DMS53 treated with DMSO at 0.1 percent for 48 hours (cell line): ENCODE measurements at regions not wholly inside any gene's neighbourhood (a gene's known extent, or its start where the extent isn't known, plus 50 kb on each side); places are given as distances from the start of the nearest gene placed in this dataset.

Source experiments
- DNase-seq: peaks from one replicate; lab custom pipeline; 2025; ENCODE audit not compliant: unreplicated experiment; lab: John Stamatoyannopoulos, UW

- DNase-seq = no peak
These were observed 63.5 kb upstream of the ROR1 start for GRCh38 chr1:63710308-63710707.

DNA sequence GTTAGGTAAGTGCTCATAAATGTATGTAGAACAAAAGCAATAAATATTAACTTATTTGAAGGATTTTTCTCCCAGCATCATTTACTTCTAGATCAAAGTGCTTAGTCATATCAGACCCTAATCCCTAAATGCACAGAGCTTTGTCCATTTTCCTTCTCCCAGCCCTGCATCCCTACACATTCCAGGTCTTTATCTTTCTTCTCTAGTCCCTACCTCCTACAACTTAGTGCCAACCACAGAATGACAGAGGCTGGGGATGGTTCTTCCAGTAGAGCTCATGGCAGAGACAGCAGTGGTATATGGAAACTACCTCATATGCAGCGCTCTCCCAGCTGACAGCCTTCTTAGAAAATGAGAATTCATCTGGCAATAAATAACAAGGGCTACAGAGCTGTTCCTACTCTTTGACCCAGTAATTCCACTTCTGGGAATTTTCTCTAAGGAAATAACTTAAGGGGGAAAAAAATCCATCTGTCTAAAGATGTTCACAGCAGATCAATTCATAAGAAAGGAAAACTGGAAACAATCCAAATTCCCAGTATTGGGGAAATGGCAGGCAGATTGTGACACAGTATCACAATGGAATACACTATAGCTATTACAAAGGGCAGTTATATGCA lies 62.9 kb upstream of the ROR1 start:
- DNase-seq = peak; percentile 24

DNA sequence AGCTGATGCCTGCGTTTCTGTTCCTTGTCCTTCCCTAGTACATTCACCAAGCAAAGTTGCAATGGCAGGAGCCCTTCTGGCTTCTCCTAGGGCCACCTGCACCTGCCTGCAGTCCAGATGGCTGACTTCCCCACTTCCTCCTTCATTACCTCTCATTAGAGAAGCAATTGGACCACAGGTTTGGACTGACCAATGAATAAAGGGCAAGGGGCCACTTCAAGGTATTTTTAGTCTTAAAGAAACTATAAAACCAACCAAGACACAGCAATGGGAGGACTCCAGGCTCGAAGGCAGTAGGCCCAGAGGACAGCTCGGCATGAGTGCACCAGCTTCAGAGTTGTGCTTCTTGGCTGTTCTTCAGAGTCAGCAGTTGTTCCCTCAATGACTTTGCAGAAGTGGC lies 60.8 kb upstream of the ROR1 start:
- DNase-seq = no peak

- DNase-seq = no peak
These were observed 60.0 kb upstream of the ROR1 start for GRCh38 chr1:63713627-63714481.

- no peak for DNase-seq
These were observed 59.4 kb upstream of the ROR1 start for GRCh38 chr1:63714482-63714760.

DNA sequence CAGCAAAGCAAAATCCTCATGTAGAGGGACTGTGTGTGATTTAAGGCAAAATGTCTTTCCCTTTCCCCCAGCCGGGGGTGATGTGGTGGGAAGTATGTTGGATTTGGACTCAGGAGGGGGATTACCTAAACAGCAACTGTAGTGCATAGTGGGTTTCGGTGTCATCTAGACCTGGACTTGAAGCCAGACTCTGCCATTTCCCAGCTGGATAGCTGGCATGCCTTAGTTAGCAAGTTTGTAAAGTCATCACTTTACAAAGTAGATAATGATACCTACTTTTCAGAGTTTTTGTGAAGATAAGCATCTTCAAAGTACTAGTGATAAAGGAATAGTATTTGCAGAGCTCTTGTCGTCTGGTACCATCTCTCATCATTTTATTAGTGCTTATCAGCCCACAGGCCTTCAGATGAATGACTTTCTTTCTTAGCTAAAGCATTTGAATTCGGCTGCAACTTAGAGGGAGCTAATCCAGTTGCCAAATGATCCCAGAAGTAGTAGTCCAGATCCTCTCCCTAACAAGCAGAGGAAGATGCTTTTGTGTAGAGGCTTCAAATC lies 56.2 kb upstream of the ROR1 start:
- no peak for DNase-seq

DNA sequence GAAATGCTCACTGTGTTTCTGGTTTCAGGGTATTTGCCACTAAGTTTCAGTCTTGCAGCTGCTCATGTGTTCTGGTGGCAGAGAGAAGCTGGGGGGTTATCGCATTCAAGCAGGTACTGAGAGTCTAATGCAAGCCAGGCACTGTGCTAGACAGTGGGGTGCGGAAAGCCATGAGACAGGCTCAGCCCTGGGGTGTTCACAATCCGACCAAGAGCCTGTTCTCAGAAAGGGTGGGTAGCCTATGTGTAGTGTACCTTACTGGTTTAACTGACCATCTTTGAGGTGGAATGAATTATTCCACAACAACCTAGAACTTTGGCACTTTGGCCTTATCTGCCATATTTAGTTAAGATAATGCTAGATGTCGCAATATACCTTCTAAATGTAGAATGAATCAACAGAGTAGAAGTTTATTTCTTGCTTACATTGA lies 55.3 kb upstream of the ROR1 start:
- DNase-seq = no peak

GRCh38 chr1:63721531-63722189 lies 52.2 kb upstream of the ROR1 start:
- peak; percentile 80 for DNase-seq

- DNase-seq = no peak
These were observed 50.2 kb upstream of the ROR1 start for GRCh38 chr1:63723602-63724001.
